Left lung (tissue), 4 donors: ENCODE measurements at regions not wholly inside any gene's neighbourhood (a gene's known extent, or its start where the extent isn't known, plus 50 kb on each side); places are given as distances from the start of the nearest gene placed in this dataset.

Source experiments
- ATAC-seq: fragments of 200-7000 bp; cut with Tn5 transposase; one replicate; pipeline ENCODE4 v1.9.1; 2020; ENCODE audit warnings: moderate library complexity
- DNase-seq, 4 donors: peaks; one replicate each; pipeline ENCODE4 v3.0.0-alpha.2; 2013 to 2020
- H3K27ac ChIP-seq, 2 donors: fragments of 200-600 bp; sonication (generic) in 1 of 2; one replicate each; pipeline versions ENCODE4 v1.5.0 to v1.8.0; 2020 to 2021
- H3K27me3 ChIP-seq, 2 donors: fragments of 200-600 bp; sonication (generic) in 1 of 2; one replicate each; pipeline versions ENCODE4 v1.5.0 to v1.8.0; 2020 to 2021
- H3K36me3 ChIP-seq, 2 donors: fragments of 200-600 bp; sonication (generic) in 1 of 2; one replicate each; pipeline versions ENCODE4 v1.5.0 to v1.8.0; 2020 to 2021
- H3K4me1 ChIP-seq, 2 donors: fragments of 200-600 bp; one replicate each; pipeline ENCODE4 v1.8.0; 2021
- H3K4me3 ChIP-seq, 2 donors: fragments of 200-600 bp; sonication (generic) in 1 of 2; one replicate each; pipeline versions ENCODE4 v1.5.0 to v1.8.0; 2020 to 2021; ENCODE audit warnings: mild to moderate bottlenecking in 1 of 2
- H3K9me3 ChIP-seq, 2 donors: fragments of 200-600 bp; sonication (generic) in 1 of 2; one replicate each; pipeline versions ENCODE4 v1.5.0 to v1.8.0; 2020 to 2021
- intact Hi-C, 2 donors: fragments of 100-400 bp; cut with DNase I; formaldehyde crosslinking; loops; one replicate each; pipeline versions ENCODE4 v1.11.2 to v1.14.2; 2022
- TF ChIP-seq, protein P1 (sequence below), 2 donors: fragments of 200-600 bp; sonication (generic) in 1 of 2; IDR thresholded peaks; one replicate each; pipeline versions ENCODE4 v1.5.0 to v1.8.0; 2021; ENCODE audit warnings: antibody characterized with exemption in 2 of 2
- donor health status: DM: no; HTN: yes; CAD: no.
- donor health status: DM: no; HTN: no; CAD: no.

DNA sequence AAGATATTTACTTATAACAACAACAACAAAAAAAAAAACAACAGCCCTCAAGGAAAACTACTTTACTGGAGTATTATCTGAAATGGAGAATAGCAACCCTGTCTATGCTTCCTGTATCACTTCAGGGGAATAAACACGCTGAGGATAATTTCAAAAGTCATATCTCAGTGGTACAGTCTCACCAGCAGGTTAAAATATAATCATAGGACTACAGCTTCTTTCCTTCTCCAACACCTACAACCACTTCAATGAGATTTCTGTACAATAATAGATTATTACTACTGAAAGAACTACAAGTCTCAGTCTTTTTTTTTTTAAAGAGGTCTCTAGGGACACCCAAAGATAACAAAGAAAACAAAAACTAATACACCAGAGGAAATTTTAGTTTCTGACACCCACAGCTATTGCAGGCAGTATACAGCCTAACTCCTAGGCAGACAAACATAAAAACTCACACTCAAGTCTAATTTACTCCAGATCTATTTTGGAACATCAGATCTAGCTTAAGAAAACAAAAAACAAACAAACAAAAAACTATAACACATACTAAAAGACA is 268.2 kb downstream of the BCHE start:
- intact Hi-C loops: no loop called here
- Histone ChIP-seq H3K27ac (no peak overlapping the region), H3K27me3 (no peaks in the 10 kb centered on the region), H3K4me3 (no peak overlapping the region), H3K9me3 (peaks cover 0 to 19% of the 10 kb centered on the region in 2 donors), H3K4me1 (no peaks in the 10 kb centered on the region), H3K36me3 (no peaks in the 10 kb centered on the region)
- DNase-seq (no peak), ATAC-seq (no peak)
- TF ChIP-seq, protein P1, sequence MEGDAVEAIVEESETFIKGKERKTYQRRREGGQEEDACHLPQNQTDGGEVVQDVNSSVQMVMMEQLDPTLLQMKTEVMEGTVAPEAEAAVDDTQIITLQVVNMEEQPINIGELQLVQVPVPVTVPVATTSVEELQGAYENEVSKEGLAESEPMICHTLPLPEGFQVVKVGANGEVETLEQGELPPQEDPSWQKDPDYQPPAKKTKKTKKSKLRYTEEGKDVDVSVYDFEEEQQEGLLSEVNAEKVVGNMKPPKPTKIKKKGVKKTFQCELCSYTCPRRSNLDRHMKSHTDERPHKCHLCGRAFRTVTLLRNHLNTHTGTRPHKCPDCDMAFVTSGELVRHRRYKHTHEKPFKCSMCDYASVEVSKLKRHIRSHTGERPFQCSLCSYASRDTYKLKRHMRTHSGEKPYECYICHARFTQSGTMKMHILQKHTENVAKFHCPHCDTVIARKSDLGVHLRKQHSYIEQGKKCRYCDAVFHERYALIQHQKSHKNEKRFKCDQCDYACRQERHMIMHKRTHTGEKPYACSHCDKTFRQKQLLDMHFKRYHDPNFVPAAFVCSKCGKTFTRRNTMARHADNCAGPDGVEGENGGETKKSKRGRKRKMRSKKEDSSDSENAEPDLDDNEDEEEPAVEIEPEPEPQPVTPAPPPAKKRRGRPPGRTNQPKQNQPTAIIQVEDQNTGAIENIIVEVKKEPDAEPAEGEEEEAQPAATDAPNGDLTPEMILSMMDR (IDR thresholded peaks at IDR 0.05): no peak

GRCh38 chr3:165555785-165556184 is 281.4 kb downstream of the BCHE start:
- Histone ChIP-seq H3K4me3 (no peak overlapping the region), H3K9me3 (no peaks in the 10 kb centered on the region), H3K27me3 (no peaks in the 10 kb centered on the region), H3K27ac (no peak overlapping the region), H3K36me3 (no peaks in the 10 kb centered on the region), H3K4me1 (no peaks in the 10 kb centered on the region)
- DNase-seq (no peak), ATAC-seq (no peak)
- intact Hi-C loops: no loop called here
- TF ChIP-seq, protein P1 (IDR thresholded peaks at IDR 0.05): no peak

GRCh38 chr3:165553371-165553770 is 283.9 kb downstream of the BCHE start:
- DNase-seq: no peak
- Histone ChIP-seq H3K4me3 (no peak overlapping the region), H3K27me3 (no peaks in the 10 kb centered on the region), H3K27ac (no peak overlapping the region), H3K36me3 (no peaks in the 10 kb centered on the region), H3K9me3 (no peaks in the 10 kb centered on the region), H3K4me1 (no peaks in the 10 kb centered on the region)
- intact Hi-C loops: no loop called here
- TF ChIP-seq, protein P1 (IDR thresholded peaks at IDR 0.05): no peak
- no peak for ATAC-seq

- DNase-seq: peak in 1 of 4 donors; percentile 29
- Histone ChIP-seq H3K27me3 (no peaks in the 10 kb centered on the region), H3K9me3 (no peaks in the 10 kb centered on the region), H3K27ac (no peak overlapping the region), H3K4me1 (no peaks in the 10 kb centered on the region), H3K4me3 (no peak overlapping the region), H3K36me3 (no peaks in the 10 kb centered on the region)
- TF ChIP-seq, protein P1 (IDR thresholded peaks at IDR 0.05): no peak
- intact Hi-C loops: no loop called here
- ATAC-seq: no peak
Observed at GRCh38 chr3:165549665-165550064, 287.6 kb downstream of the BCHE start.

- no peaks in the 10 kb centered on the region for H3K4me1 ChIP-seq
- TF ChIP-seq, protein P1 (IDR thresholded peaks at IDR 0.05): no peak
- H3K9me3 ChIP-seq: no peaks in the 10 kb centered on the region
- H3K4me3 ChIP-seq: no peak overlapping the region
- DNase-seq (no peak), ATAC-seq (no peak)
- H3K36me3 ChIP-seq: no peaks in the 10 kb centered on the region
- intact Hi-C loops: no loop called here
- no peak overlapping the region for H3K27ac ChIP-seq
- H3K27me3 ChIP-seq: no peaks in the 10 kb centered on the region
Observed at GRCh38 chr3:165549037-165549436, 288.2 kb downstream of the BCHE start.
